Endothelial cell of umbilical vein (primary cell): ENCODE measurements at regions not wholly inside any gene's neighbourhood (a gene's known extent, or its start where the extent isn't known, plus 50 kb on each side); places are given as distances from the start of the nearest gene placed in this dataset.

Experiments
- BruUV-seq: library from RNA; stranded (reverse); fragments of 400-500 nt; replicated peaks from 2 replicates; lab custom pipeline; 2021; lab: Mats Ljungman, UMichigan
- CTCF ChIA-PET: fragments of 300-600, 350-600 bp; sonication (Branson Sonifier 250); formaldehyde crosslinking; loops from one replicate; lab custom pipeline; 2021; ENCODE audit warnings: antibody characterized with exemption, inconsistent platforms; lab: Charles Lee
- POLR2A ChIA-PET: fragments of 300-600, 350-600 bp; sonication (Branson Sonifier 250); formaldehyde crosslinking; loops from one replicate; lab custom pipeline; 2021; ENCODE audit warnings: antibody characterized with exemption, inconsistent platforms; lab: Charles Lee
- DNase-seq: peaks from one replicate; pipeline ENCODE4 v3.0.0-alpha.2; 2011; ENCODE audit warnings: low read depth, low spot score
- FAIRE-seq: peaks from 2 replicates; lab custom pipeline; 2011; peaks lifted over from hg19 to GRCh38; lab: Jason Lieb, UNC
- H2AFZ ChIP-seq: 2 replicates; pipeline ENCODE4 v1.6.0; 2012; ENCODE audit warnings: low read depth, low read length, control low read depth, inconsistent platforms
- H3K27ac ChIP-seq: 2 replicates; pipeline ENCODE4 v1.5.1; 2011; ENCODE audit warnings: low read depth, mild to moderate bottlenecking, control low read depth, low read length, moderate library complexity; ENCODE audit not compliant: insufficient read depth
- H3K27me3 ChIP-seq, 2 experiments: 2 replicates each; pipeline versions ENCODE4 v1.6.0 to v1.6.1; 2011; ENCODE audit warnings: low read length in 2 of 2, mixed read lengths in 1 of 2; ENCODE audit not compliant: control insufficient read depth in 2 of 2, insufficient read depth in 2 of 2
- H3K36me3 ChIP-seq, 2 experiments: 2 replicates in 1 of 2; 3 replicates in 1 of 2; pipeline ENCODE4 v1.5.1; 2011; ENCODE audit warnings: low read length in 2 of 2, mild to moderate bottlenecking in 1 of 2, moderate library complexity in 1 of 2; ENCODE audit not compliant: control insufficient read depth in 2 of 2, insufficient read depth in 2 of 2; ENCODE audit errors: extremely low read depth in 1 of 2
- H3K4me1 ChIP-seq: 3 replicates; pipeline ENCODE4 v1.5.1; 2011; ENCODE audit warnings: mild to moderate bottlenecking, low read length; ENCODE audit not compliant: control insufficient read depth, insufficient read depth; ENCODE audit errors: extremely low read depth
- H3K4me2 ChIP-seq: 2 replicates; pipeline ENCODE4 v1.6.1; 2011; ENCODE audit warnings: low read length, control low read depth, mixed read lengths; ENCODE audit not compliant: insufficient read depth
- H3K4me3 ChIP-seq, 3 experiments: fragments of 200-600 bp in 1 of 3; sonication (generic), shearing (Covaris generic) in 1 of 3; replicated peaks in 1 of 3; 2 replicates each; pipeline ENCODE4 v1.5.1; 2011 to 2016; ENCODE audit warnings: control low read depth in 3 of 3, low read length in 3 of 3, mild to moderate bottlenecking in 2 of 3, inconsistent platforms in 1 of 3, low read depth in 1 of 3, moderate library complexity in 1 of 3; ENCODE audit not compliant: insufficient read depth in 1 of 3
- H3K79me2 ChIP-seq: 2 replicates; pipeline ENCODE4 v1.6.0; 2012; ENCODE audit warnings: low read length, inconsistent platforms; ENCODE audit not compliant: control insufficient read depth, insufficient read depth
- H3K9ac ChIP-seq: replicated peaks from 2 replicates; pipeline ENCODE3; 2011; ENCODE audit warnings: low read length, control low read depth; ENCODE audit not compliant: insufficient read depth; ENCODE audit errors: extremely low read depth
- H3K9me1 ChIP-seq: replicated peaks from 3 replicates; pipeline ENCODE4 v1.6.0; 2011; ENCODE audit warnings: mild to moderate bottlenecking, low read length; ENCODE audit not compliant: control insufficient read depth, insufficient read depth; ENCODE audit errors: extremely low read depth
- H3K9me3 ChIP-seq: replicated peaks from 2 replicates; pipeline ENCODE4 v1.5.1; 2012; ENCODE audit warnings: low read length, inconsistent platforms; ENCODE audit not compliant: control insufficient read depth, insufficient read depth
- H4K20me1 ChIP-seq: replicated peaks from 2 replicates; pipeline ENCODE3; 2011; ENCODE audit warnings: mild to moderate bottlenecking, low read length; ENCODE audit not compliant: control insufficient read depth, insufficient read depth; ENCODE audit errors: extremely low read depth
- EZH2 ChIP-seq: IDR thresholded peaks from 2 replicates; pipeline ENCODE4 v1.6.1; 2012; ENCODE audit warnings: borderline replicate concordance, low read depth, mild to moderate bottlenecking, moderate library complexity, low read length, inconsistent platforms; ENCODE audit not compliant: severe bottlenecking
- FOS ChIP-seq: IDR thresholded peaks from 2 replicates; pipeline ENCODE4 v1.6.1; 2011; ENCODE audit warnings: mild to moderate bottlenecking, low read length, moderate library complexity, borderline replicate concordance; ENCODE audit not compliant: insufficient read depth
- GATA2 ChIP-seq: IDR thresholded peaks from 2 replicates; pipeline ENCODE4 v1.7.0; 2011; ENCODE audit warnings: low read depth, mild to moderate bottlenecking, moderate library complexity, mixed read lengths, low read length; ENCODE audit not compliant: insufficient read length, insufficient read depth
- JUN ChIP-seq: IDR thresholded peaks from 2 replicates; pipeline ENCODE4 v1.6.1; 2011; ENCODE audit warnings: borderline replicate concordance, low read depth; ENCODE audit not compliant: insufficient read length, insufficient read depth
- MAX ChIP-seq: IDR thresholded peaks from 2 replicates; pipeline ENCODE4 v1.6.1; 2011; ENCODE audit not compliant: insufficient read depth, insufficient read length
- MYC ChIP-seq: IDR thresholded peaks from one replicate; pipeline ENCODE4 v1.6.1; 2011; ENCODE audit warnings: mild to moderate bottlenecking, low read depth, low read length
- POLR2A ChIP-seq: IDR thresholded peaks from 2 replicates; pipeline ENCODE4 v1.6.1; 2012; ENCODE audit warnings: low read depth, mild to moderate bottlenecking, control low read depth, low read length
- POLR2AphosphoS5 ChIP-seq: IDR thresholded peaks from 2 replicates; pipeline ENCODE4 v1.6.1; 2012; ENCODE audit warnings: low read depth, mild to moderate bottlenecking, control low read depth, low read length, moderate library complexity; ENCODE audit not compliant: insufficient read depth
- dilution Hi-C: fragments of 300-500 bp; cut with MboI; formaldehyde crosslinking; loops from one replicate; pipeline ENCODE4 v1.15.0; 2019; ENCODE audit warnings: low sequenced_read_pairs; ENCODE audit not compliant: extremely low pct_ligation_motif_present
- intact Hi-C: fragments of 100-400 bp; cut with micrococcal nuclease; formaldehyde crosslinking; loops from one replicate; pipeline ENCODE4 v1.10.0; 2022
- TF ChIP-seq, protein P1 (sequence below), 2 donors: IDR thresholded peaks; 1 replicate in 1 of 2; 2 replicates in 1 of 2; pipeline ENCODE4 v1.5.1; 2011; ENCODE audit warnings: low read length in 2 of 2, mild to moderate bottlenecking in 2 of 2, moderate library complexity in 2 of 2, control low read depth in 1 of 2, inconsistent platforms in 1 of 2, low read depth in 1 of 2; ENCODE audit not compliant: insufficient read depth in 1 of 2; ENCODE audit errors: extremely low read depth in 1 of 2

- Histone ChIP-seq H3K79me2 (no peaks in the 10 kb centered on the region), H3K9ac (no peak overlapping the region), H3K27me3 (no peaks in the 10 kb centered on the region), H3K9me1 (no peaks in the 10 kb centered on the region), H3K27ac (no peak overlapping the region), H3K4me1 (no peaks in the 10 kb centered on the region), H3K4me3 (no peak overlapping the region), H3K4me2 (no peak overlapping the region), H4K20me1 (no peaks in the 10 kb centered on the region), H3K9me3 (no peaks in the 10 kb centered on the region), H2AFZ (no peak overlapping the region), H3K36me3 (no peaks in the 10 kb centered on the region)
- dilution Hi-C loops (no loop called here), intact Hi-C loops (no loop called here)
- TF ChIP-seq POLR2AphosphoS5: no peak
- TF ChIP-seq FOS: no peak
- no peak for TF ChIP-seq POLR2A
- no TSS peak for BruUV-seq
- POLR2A ChIA-PET: no interaction called here
- DNase-seq (no peak), FAIRE-seq (no peak)
- CTCF ChIA-PET: no interaction called here
Measured at GRCh38 chr15:93708724-93709445, 522.5 kb upstream of the MCTP2 start.

- BruUV-seq: no TSS peak
- dilution Hi-C loops: no loop called here
- no peak for FAIRE-seq
Measured at GRCh38 chr15:93707751-93708150, 523.6 kb upstream of the MCTP2 start.

More at GRCh38 chr15:93707751-93708150, 523.6 kb upstream of the MCTP2 start:
- H3K9me3 ChIP-seq: no peaks in the 10 kb centered on the region
- no peaks in the 10 kb centered on the region for H3K79me2 ChIP-seq
- no peaks in the 10 kb centered on the region for H3K27me3 ChIP-seq
- H3K36me3 ChIP-seq: no peaks in the 10 kb centered on the region
- intact Hi-C loops: no loop called here
- H2AFZ ChIP-seq: no peak overlapping the region
- no peak overlapping the region for H3K4me2 ChIP-seq
- TF ChIP-seq POLR2A (no peak), MAX (no peak), POLR2AphosphoS5 (no peak), GATA2 (no peak), FOS (no peak), MYC (no peak), EZH2 (no peak), JUN (no peak)
- TF ChIP-seq, protein P1, sequence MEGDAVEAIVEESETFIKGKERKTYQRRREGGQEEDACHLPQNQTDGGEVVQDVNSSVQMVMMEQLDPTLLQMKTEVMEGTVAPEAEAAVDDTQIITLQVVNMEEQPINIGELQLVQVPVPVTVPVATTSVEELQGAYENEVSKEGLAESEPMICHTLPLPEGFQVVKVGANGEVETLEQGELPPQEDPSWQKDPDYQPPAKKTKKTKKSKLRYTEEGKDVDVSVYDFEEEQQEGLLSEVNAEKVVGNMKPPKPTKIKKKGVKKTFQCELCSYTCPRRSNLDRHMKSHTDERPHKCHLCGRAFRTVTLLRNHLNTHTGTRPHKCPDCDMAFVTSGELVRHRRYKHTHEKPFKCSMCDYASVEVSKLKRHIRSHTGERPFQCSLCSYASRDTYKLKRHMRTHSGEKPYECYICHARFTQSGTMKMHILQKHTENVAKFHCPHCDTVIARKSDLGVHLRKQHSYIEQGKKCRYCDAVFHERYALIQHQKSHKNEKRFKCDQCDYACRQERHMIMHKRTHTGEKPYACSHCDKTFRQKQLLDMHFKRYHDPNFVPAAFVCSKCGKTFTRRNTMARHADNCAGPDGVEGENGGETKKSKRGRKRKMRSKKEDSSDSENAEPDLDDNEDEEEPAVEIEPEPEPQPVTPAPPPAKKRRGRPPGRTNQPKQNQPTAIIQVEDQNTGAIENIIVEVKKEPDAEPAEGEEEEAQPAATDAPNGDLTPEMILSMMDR (IDR thresholded peaks at IDR 0.05; ENCODE audit: extremely low read depth in 1 of 2, insufficient read depth in 1 of 2, low read depth in 1 of 2, low read length in 2 of 2): no peak
- H3K4me3 ChIP-seq: no peak overlapping the region
- H4K20me1 ChIP-seq: no peaks in the 10 kb centered on the region
- ChIA-PET POLR2A (no interaction called here), CTCF (no interaction called here)
- DNase-seq: no peak
- no peak overlapping the region for H3K27ac ChIP-seq
- H3K4me1 ChIP-seq: no peaks in the 10 kb centered on the region
- no peak overlapping the region for H3K9ac ChIP-seq
- H3K9me1 ChIP-seq: no peaks in the 10 kb centered on the region
